NCI-H2029 (cell line): ENCODE measurements at regions not wholly inside any gene's neighbourhood (a gene's known extent, or its start where the extent isn't known, plus 50 kb on each side); places are given as distances from the start of the nearest gene placed in this dataset.
"Not testable (repeated sequence)": the region's sequence is repeated elsewhere in the genome, so short reads cannot be mapped to it uniquely, and the experiment has no call there.

Experiments
- DNase-seq: peaks from one replicate; lab custom pipeline; 2025; lab: John Stamatoyannopoulos, UW

GRCh38 chr6:158881884-158882283 lies 62.7 kb upstream of the EZR start:
- DNase-seq = not testable (repeated sequence)

DNA sequence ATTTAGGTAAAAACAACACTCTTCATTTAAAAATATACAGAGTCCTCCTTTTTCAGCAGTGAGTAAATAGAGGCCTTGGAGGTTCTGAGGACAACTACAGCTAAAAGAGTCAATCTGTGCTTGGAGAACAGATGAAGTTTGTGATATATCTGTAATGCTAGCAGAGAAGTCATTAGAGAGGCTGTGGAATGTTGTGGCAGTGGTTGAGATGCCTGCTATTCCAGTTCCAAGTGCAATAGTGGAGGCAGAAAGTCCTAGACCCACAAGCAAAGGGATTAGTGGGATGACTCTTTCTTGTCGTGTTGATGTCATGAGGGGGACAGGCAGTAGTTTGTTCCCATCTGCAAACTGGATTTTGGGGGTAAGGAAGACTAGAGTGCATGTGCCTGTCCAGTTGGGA lies 62.1 kb upstream of the EZR start:
- DNase-seq = not testable (repeated sequence)

DNA sequence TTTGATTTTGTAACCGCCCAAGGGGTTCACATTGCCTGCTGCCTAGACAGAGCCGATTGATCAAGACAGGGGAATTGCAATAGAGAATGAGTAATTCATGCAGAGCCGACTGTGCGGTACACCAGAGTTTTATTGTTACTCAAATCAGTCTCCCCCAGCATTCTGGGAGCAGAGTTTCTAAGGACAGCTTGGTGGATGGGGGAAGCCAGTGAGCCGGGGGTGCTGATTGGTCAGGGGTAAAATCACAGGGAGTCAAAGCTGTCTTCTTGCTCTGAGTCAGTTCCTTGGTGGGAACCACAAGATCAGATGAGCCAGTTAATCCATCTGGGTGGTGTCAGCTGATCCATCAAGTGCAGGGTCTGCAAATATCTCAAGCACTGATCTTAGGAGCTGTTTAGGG lies 60.0 kb upstream of the EZR start:
- no peak for DNase-seq

DNA sequence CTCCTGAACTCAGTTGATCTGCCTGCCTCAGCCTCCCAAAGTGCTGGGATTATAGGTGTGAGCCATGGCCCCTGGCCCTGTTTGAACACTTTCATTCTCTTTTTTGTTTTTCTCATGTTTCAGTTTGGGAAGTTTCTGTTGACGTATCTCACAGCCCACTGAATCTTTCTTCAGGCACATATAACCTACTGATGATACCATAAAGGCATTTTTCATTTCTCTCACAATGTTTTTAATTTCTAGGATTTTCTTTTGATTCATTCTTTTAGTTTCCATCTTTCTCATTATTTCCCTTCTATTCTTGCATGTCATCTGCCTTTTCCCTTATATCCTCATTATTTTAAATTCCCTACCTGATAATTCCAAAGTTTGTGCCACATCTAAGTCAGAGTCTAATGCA lies 58.5 kb upstream of the EZR start:
- DNase-seq = no peak

- no peak for DNase-seq
Measured at GRCh38 chr6:158876886-158877285, 57.7 kb upstream of the EZR start.

- no peak for DNase-seq
Measured at GRCh38 chr6:158870649-158870957, 51.4 kb upstream of the EZR start.

GRCh38 chr6:158869826-158870648 lies 50.9 kb upstream of the EZR start:
- DNase-seq = peak; percentile 94

- DNase-seq = peak; percentile 94
Measured at GRCh38 chr6:158868890-158869825, 50.0 kb upstream of the EZR start.
